ENCODE measurements at regions not wholly inside any gene's neighbourhood (a gene's known extent, or its start where the extent isn't known, plus 50 kb on each side); places are given as distances from the start of the nearest gene placed in this dataset.

GRCh38 chr1:73593364-73593763, 604.6 kb downstream of the LRRIQ3 start:
- no peaks in the 10 kb centered on the region for H3F3A ChIP-seq (ENCODE audit: insufficient read depth, low read depth)
- TF ChIP-seq, protein P1, sequence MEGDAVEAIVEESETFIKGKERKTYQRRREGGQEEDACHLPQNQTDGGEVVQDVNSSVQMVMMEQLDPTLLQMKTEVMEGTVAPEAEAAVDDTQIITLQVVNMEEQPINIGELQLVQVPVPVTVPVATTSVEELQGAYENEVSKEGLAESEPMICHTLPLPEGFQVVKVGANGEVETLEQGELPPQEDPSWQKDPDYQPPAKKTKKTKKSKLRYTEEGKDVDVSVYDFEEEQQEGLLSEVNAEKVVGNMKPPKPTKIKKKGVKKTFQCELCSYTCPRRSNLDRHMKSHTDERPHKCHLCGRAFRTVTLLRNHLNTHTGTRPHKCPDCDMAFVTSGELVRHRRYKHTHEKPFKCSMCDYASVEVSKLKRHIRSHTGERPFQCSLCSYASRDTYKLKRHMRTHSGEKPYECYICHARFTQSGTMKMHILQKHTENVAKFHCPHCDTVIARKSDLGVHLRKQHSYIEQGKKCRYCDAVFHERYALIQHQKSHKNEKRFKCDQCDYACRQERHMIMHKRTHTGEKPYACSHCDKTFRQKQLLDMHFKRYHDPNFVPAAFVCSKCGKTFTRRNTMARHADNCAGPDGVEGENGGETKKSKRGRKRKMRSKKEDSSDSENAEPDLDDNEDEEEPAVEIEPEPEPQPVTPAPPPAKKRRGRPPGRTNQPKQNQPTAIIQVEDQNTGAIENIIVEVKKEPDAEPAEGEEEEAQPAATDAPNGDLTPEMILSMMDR (conservative IDR thresholded peaks at IDR 0.05): no peak
- no peak for TF ChIP-seq EZH2 (IDR thresholded peaks at IDR 0.05; ENCODE audit: low read depth)
- H3K36me3 ChIP-seq (ENCODE audit: low read depth): no peaks in the 10 kb centered on the region
- no peaks in the 10 kb centered on the region for H3K79me2 ChIP-seq (ENCODE audit: low read depth)
- no TSS peak for BruUV-seq (replicated peaks)
- intact Hi-C loops (cut with micrococcal nuclease; ENCODE audit: unreplicated experiment): no loop called here
- H4K20me1 ChIP-seq (ENCODE audit: insufficient read depth): no peaks in the 10 kb centered on the region
- no peak overlapping the region for H3K27ac ChIP-seq
- H3K27me3 ChIP-seq (ENCODE audit: insufficient read depth, low read depth): no peaks in the 10 kb centered on the region
- H3K4me2 ChIP-seq: peak overlapping the region; percentile 57
- H3K4me3 ChIP-seq: 0 out of 2 replicates have a peak overlapping the region, but pooled peaks have one; percentile 10
- ChIA-PET CTCF (no interaction called here), POLR2A (ENCODE audit: unreplicated experiment) (interaction anchor here (0.5 to 0.9 kb wide), 4 partner anchors 19 to 1139 kb away, joined by 3 to 6 read pairs (median 6); no protein-coding TSS in a partner anchor)
- 0 out of 2 replicates have a peak, but pooled peaks cover 5% of the 10 kb centered on the region for H3K9me2 ChIP-seq (ENCODE audit: insufficient read depth)
- 0 out of 2 replicates have a peak, but pooled peaks cover 6% of the 10 kb centered on the region for H3K9me3 ChIP-seq (ENCODE audit: insufficient read depth, low read depth)
- H2AFZ ChIP-seq: peak overlapping the region; percentile 59; the same call in 1 of the 2 replicates
- H3K4me1 ChIP-seq (replicated peaks; ENCODE audit: insufficient read depth): peaks cover 18% of the 10 kb centered on the region
- peak; percentile 38 to 74 for DNase-seq

- Histone ChIP-seq H2AFZ (no peak overlapping the region), H3K4me3 (no peak overlapping the region), H3K27ac (no peak overlapping the region), H3K79me2 (ENCODE audit: low read depth) (no peaks in the 10 kb centered on the region), H3K4me2 (no peak overlapping the region), H3K27me3 (ENCODE audit: insufficient read depth, low read depth) (no peaks in the 10 kb centered on the region), H3K4me1 (replicated peaks; ENCODE audit: insufficient read depth) (peaks cover 7% of the 10 kb centered on the region), H4K20me1 (ENCODE audit: insufficient read depth) (no peaks in the 10 kb centered on the region), H3K9me3 (ENCODE audit: insufficient read depth, low read depth) (no peaks in the 10 kb centered on the region), H3K36me3 (ENCODE audit: low read depth) (no peaks in the 10 kb centered on the region), H3K9me2 (ENCODE audit: insufficient read depth) (0 out of 2 replicates have a peak, but pooled peaks cover 5% of the 10 kb centered on the region), H3F3A (ENCODE audit: insufficient read depth, low read depth) (no peaks in the 10 kb centered on the region)
- ChIA-PET POLR2A (ENCODE audit: unreplicated experiment) (no interaction called here), CTCF (no interaction called here)
- no peak for TF ChIP-seq EZH2 (IDR thresholded peaks at IDR 0.05; ENCODE audit: low read depth)
- TF ChIP-seq, protein P1 (conservative IDR thresholded peaks at IDR 0.05): no peak
- no TSS peak for BruUV-seq (replicated peaks)
- intact Hi-C loops (cut with micrococcal nuclease; ENCODE audit: unreplicated experiment): no loop called here
- DNase-seq: no peak
Measured at GRCh38 chr1:73587080-73587479, 610.9 kb downstream of the LRRIQ3 start.

DNA sequence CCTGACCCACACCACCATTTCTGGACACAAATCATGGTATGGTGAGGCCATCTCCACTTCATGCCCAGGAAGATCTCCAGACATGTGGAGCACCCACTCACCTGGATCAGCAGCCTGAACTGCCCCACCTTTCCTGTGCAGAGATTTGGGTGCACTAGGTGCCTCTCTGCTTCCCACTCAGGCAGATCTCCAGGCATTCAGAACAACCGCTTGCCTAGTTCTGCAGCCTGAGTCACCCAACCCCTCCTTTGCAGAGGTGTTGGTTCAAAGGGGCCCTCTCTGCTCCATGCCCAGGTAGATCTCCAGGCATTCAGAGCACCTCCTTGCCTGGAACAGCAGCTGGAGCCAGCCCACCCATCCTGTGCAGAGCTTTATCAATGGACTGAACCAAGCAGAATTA, 620.8 kb downstream of the LRRIQ3 start:
- H3K27me3 ChIP-seq (ENCODE audit: insufficient read depth, low read depth): no peaks in the 10 kb centered on the region
- no peak overlapping the region for H3K27ac ChIP-seq
- H4K20me1 ChIP-seq (ENCODE audit: insufficient read depth): 0 out of 2 replicates have a peak, but pooled peaks cover 3% of the 10 kb centered on the region
- no peak for TF ChIP-seq EZH2 (IDR thresholded peaks at IDR 0.05; ENCODE audit: low read depth)
- TF ChIP-seq, protein P1 (conservative IDR thresholded peaks at IDR 0.05): no peak
- H3K36me3 ChIP-seq (ENCODE audit: low read depth): no peaks in the 10 kb centered on the region
- no peak overlapping the region for H3K4me2 ChIP-seq
- intact Hi-C loops (cut with micrococcal nuclease; ENCODE audit: unreplicated experiment): no loop called here
- H3K9me3 ChIP-seq (ENCODE audit: insufficient read depth, low read depth): no peaks in the 10 kb centered on the region
- no peak for DNase-seq
- H3F3A ChIP-seq (ENCODE audit: insufficient read depth, low read depth): no peaks in the 10 kb centered on the region; the same call in 1 of the 2 replicates
- no peak overlapping the region for H3K4me3 ChIP-seq
- no TSS peak for BruUV-seq (replicated peaks)
- no peaks in the 10 kb centered on the region for H3K79me2 ChIP-seq (ENCODE audit: low read depth)
- no peaks in the 10 kb centered on the region for H3K4me1 ChIP-seq (replicated peaks; ENCODE audit: insufficient read depth)
- POLR2A ChIA-PET (ENCODE audit: unreplicated experiment): no interaction called here
- CTCF ChIA-PET: no interaction called here
- no peak overlapping the region for H2AFZ ChIP-seq
- no peaks in the 10 kb centered on the region for H3K9me2 ChIP-seq (ENCODE audit: insufficient read depth)

Data from PC-9 (cell line).